KBM-7 (cell line): ENCODE measurements at regions not wholly inside any gene's neighbourhood (a gene's known extent, or its start where the extent isn't known, plus 50 kb on each side); places are given as distances from the start of the nearest gene placed in this dataset.
"Not testable (repeated sequence)": the region's sequence is repeated elsewhere in the genome, so short reads cannot be mapped to it uniquely, and the experiment has no call there.

Experiments
- DNase-seq: peaks from one replicate; pipeline ENCODE4 v3.0.0-alpha.2; 2015
- in situ Hi-C: fragments of 300-500 bp; cut with MboI; formaldehyde crosslinking; loops from 2 replicates; pipeline ENCODE4 v1.14.3; 2020; ENCODE audit warnings: low sequenced_read_pairs, low pct_unique_long_range_greater_than_20kb, mixed read lengths

- in situ Hi-C loops: no loop called here
- no peak for DNase-seq
Observed at GRCh38 chr13:80196756-80197155, 144.2 kb downstream of the SPRY2 start.

DNA sequence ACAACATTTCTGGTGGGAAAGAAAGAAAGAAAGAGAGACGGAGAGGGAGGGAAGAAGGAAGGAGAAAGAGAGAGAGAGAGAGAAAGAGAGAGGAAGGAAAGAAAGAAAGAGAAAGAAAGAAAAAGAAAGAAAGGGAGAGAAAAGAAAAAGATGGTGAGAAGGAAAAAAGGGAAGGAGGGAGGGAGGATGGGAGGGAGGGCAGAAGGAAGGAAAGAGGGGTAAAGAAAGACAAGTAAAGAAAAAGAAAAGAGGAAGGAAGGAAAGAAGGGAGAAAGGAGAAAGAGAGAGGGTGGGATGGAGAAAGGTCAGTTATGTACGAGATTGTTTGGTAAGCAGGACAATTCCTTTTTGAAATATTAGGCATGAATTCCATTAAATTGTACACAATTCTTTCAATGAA, 145.3 kb downstream of the SPRY2 start:
- in situ Hi-C loops: no loop called here
- DNase-seq: no peak

DNA sequence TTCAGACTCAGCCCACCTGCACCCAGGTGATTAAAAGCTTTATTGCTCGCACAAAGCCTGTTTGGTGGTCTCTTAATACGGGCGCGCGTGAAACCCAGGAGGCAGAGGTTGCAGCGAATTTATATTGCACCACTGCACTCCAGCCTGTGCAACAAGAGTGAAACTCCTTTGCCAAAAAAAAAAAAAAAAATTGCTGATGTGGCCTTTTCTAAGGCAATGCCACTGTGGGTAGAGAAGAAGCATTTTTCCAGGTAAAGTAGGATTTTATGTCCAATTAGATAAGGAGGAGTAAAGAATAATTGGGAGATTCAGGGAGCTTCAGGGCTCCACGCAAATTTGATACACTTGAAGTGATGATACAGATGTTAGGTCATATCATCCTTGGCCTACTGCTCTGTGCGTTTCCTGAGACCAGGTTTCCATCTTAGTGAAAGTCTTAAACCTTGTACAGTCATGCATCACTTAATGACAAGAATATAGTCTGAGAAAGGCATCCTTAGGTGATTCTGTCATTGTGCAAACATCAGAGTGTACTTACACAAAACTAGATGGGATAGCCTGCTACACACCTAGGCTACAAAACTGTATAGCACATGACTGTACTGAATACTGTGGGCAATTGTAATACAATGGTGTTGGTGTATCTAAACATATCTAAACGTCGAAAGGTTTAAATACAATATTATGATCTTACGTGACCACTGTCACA, 150.9 kb downstream of the SPRY2 start:
- no peak for DNase-seq
- in situ Hi-C loops: no loop called here

- no peak for DNase-seq
- in situ Hi-C loops: no loop called here
Observed at GRCh38 chr13:80180740-80181355, 160.1 kb downstream of the SPRY2 start.

GRCh38 chr13:80177327-80177726, 163.6 kb downstream of the SPRY2 start:
- no peak for DNase-seq
- in situ Hi-C loops: no loop called here

- in situ Hi-C loops: no loop called here
- DNase-seq: peak; percentile 21
Observed at GRCh38 chr13:80173224-80173623, 167.7 kb downstream of the SPRY2 start.

DNA sequence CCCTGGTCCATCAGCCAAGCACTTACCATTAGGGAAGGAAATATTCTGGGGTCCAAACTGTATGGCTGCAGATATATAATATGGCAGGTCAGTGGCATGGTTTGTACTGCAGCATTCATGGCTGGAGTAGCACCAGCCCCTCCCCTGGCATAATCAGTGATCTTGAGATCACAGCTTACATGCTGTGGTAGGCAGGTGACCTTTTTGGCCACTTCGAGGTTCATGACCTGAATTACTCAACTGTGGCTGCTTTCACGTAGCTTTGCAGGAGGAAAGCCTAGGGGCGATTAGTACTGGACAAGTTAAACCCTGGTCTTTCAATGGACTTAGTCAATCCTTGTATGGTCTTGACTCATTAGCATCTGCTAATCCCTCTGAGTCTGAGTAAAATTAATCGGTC, 169.8 kb downstream of the SPRY2 start:
- in situ Hi-C loops: no loop called here
- DNase-seq: no peak

DNA sequence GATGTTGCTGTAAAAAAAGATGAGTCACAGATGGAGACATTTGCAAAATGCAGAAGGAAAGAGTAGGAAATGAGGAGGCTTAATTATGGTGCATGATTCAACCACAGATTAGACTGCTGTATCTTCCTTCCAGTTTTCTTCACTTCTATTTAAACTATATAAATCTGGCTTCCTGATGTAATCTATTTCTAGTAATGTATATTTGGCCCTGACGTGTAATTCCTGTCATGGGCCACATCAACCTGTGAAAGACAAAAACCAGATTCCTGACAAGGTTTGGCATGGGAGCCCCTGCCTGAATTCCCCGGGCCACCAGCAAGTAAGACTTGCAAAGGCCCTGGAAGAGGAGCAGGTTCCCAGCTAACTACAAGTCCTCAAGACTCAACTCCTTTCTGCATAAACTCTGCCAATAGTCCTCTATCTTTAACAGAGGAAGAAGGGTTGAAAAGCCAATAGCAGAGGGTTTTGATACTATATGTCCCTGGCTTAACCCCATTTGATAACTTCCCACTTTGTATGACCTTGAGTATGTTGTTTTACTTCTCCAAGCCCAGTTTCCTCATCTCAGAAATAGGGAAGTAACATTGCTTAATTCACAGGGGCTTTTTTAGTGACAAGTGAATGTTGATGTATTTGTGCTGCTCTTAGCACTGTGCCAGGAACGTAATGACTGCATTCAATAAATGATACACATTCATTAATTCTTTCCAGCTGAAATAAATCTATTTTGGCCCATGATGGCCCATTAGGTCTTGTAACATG, 172.7 kb downstream of the SPRY2 start:
- peak; percentile 89 for DNase-seq
- in situ Hi-C loops: no loop called here

DNA sequence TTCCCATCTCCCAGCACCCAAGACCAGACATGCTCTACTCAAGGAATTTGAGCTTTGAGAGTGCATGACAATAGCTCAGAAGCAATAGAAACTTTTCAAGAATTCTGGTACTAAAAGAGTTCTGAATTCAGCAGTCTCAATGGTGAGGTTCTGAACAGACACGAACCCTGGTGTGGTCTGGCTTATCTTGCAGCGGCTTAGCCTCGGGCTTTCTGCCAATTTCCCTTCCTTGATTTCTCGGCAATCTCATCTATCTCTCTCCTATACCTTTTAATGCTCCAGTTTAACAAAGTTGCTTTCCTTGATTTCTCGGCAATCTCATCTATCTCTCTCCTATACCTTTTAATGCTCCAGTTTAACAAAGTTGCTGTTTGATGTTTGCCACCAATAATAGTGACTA, 174.6 kb downstream of the SPRY2 start:
- DNase-seq: no peak
- in situ Hi-C loops: no loop called here

DNA sequence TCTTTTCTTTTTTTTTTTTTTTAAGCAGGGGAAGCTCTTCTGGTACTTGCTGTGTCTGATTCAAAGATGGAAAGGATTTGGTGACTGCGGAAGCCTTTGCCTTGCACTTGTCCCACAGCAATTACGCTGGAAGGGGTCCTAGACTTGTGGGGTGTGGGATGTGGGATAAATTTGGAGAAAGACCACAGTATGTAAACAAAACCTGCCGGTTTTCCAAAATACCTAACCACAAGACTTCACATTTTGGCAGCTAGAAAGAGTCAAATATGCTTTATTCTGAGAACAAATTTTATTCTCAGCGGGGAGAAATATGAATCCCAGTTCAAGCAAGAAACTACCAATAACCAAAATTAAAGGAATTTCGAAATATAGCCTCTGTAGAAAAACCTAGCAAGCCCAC, 176.5 kb downstream of the SPRY2 start:
- in situ Hi-C loops: no loop called here

DNA sequence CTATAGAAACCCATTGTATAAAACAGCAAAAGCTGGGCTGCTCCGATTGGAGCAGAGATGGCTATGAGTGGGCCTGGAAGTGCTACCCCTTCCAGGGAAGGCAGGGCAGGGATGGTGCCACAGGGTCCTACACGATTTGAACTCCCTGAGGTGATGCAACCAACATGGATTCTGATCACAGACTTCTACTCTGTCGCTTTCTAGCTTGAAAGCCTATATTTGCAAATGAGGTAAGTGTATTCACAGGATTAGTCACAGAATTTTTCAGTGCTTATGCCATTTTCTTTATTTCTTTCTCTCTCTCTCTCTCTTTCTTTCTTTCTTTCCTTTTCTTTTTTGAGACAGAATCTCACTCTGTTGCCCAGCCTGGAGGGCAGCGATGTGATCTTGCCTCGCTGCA, 179.0 kb downstream of the SPRY2 start:
- in situ Hi-C loops: no loop called here
- no peak for DNase-seq

More for the DNA sequence above, 176.5 kb downstream of the SPRY2 start:
- no peak for DNase-seq

GRCh38 chr13:80161219-80161618, 179.7 kb downstream of the SPRY2 start:
- DNase-seq: peak; percentile 67
- in situ Hi-C loops: no loop called here

- in situ Hi-C loops: no loop called here
- DNase-seq: no peak
Observed at GRCh38 chr13:80160110-80160509, 180.8 kb downstream of the SPRY2 start.

- DNase-seq: no peak
- in situ Hi-C loops: no loop called here
Observed at GRCh38 chr13:80157261-80157932, 183.5 kb downstream of the SPRY2 start.

DNA sequence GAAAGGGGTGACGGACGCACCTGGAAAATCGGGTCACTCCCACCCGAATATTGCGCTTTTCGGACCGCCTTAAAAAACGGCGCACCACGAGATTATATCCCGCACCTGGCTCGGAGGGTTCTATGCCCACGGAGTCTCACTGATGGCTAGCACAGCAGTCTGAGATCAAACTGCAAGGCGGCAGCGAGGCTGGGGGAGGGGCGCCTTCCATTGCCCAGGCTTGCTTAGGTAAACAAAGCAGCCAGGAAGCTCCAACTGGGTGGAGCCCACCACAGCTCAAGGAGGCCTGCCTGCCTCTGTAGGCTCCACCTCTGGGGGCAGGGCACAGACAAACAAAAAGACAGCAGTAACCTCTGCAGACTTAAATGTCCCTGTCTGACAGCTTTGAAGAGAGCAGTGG, 188.8 kb downstream of the SPRY2 start:
- DNase-seq, in situ Hi-C loops: not testable (repeated sequence)

- DNase-seq: no peak
- in situ Hi-C loops: no loop called here
Observed at GRCh38 chr13:80151016-80151415, 189.9 kb downstream of the SPRY2 start.

DNA sequence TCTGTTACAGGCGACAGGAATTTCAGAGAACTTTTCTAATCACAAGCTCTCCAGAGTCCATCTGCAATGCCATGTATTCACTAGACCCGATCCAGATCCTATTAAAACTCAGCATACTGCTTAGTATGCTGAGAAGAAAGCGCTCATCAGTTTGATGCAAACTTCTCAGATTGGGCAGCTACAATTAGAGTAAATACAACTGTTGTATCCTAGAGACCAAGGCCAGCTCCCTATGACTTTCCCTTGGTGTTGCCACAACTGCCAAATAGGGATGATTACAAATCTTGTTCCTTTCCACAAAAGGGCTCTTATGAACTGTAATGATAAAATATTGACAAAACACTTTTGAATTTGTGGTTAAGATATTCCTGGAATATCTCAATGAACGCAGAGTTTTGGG, 191.2 kb downstream of the SPRY2 start:
- in situ Hi-C loops: no loop called here
- DNase-seq: no peak

DNA sequence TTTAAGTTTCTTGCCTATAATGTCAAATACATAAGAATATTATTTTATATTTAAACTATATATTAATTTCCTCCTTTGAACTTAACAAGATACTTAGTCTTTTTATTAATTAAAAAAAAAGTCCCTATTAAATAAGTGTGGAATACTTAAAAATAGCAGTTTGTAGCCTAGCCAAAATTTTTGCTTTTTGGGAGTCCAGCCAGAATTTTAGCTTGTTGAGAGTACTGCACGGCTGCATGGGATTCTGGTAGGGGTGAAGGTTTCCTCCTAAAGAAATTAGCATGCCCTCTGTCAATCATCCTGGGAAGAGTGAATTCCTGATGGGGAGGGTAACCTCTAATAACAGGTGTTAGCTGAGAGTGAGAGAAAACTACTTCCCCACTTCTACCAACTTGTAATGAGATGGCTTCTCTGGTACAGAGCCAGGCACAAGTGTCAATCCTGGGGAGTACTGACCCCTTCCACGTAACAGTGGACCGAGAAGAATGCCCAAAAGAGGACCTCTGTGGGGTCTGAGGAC, 195.7 kb downstream of the SPRY2 start:
- in situ Hi-C loops: no loop called here
- DNase-seq: no peak

GRCh38 chr13:80144493-80144892, 196.4 kb downstream of the SPRY2 start:
- in situ Hi-C loops: no loop called here
- DNase-seq: no peak
